Stimulated activated CD4-positive, alpha-beta T cell treated with anti-CD3 and anti-CD28 coated beads, Interleukin-1b, Interleukin-23, amount 100 ng/mL, for 48 hours (primary cell): ENCODE measurements at regions not wholly inside any gene's neighbourhood (a gene's known extent, or its start where the extent isn't known, plus 50 kb on each side); places are given as distances from the start of the nearest gene placed in this dataset.
"Not testable (repeated sequence)": the region's sequence is repeated elsewhere in the genome, so short reads cannot be mapped to it uniquely, and the experiment has no call there.

Experiments used
- DNase-seq: peaks from one replicate; pipeline ENCODE4 v3.0.0-alpha.2; 2020

- no peak for DNase-seq
Measured at GRCh38 chr2:121818546-121818945, 63.1 kb downstream of the TSN start.

GRCh38 chr2:121819846-121820245 lies 64.4 kb downstream of the TSN start:
- no peak for DNase-seq

- no peak for DNase-seq
Measured at GRCh38 chr2:121821476-121822158, 66.2 kb downstream of the TSN start.

GRCh38 chr2:121824264-121824663 lies 68.8 kb downstream of the TSN start:
- no peak for DNase-seq

DNA sequence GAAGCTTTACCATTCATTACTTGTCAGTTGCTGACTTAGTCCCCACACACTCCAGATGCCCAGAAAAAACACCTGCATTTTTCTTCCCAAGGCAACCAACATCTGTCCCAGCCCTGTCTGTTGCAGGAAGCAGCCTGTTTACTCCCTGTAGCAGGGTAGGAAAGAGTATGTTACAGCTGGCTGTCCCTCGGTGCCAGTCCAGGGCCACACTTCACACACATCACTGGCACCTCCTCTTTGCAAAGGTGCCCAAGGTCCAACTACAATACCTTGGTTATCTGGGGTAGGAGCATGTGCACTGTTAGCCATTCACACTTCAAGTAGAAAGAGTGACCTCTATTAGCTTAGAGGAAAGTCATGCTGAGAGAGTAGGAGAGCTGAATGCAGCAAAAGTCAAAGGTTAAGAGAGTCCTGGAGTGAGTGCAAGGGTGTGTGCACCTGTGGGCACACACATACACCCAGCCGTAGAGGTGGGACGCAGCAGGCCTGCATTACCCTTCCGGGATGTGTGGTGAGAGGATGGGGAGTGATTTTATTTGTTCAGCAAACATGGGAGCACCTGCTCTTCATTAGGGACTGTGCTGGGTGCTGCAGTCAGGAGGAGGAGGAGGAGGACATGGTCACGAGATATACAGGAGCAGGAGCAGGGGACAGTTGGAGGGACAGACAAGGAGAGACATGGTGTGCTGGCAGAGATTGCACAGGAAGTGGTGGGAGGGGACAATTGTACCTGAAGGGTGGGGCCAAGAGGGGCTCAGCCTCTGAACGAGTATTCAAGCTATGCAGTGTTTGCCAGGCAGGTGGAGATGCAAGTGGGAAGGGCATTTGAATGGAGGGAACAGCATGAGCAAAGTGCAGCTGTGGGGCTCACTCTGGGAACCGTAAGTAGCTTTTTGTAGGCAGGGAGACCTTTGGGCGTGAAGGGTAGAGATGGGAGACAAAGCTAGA lies 69.8 kb downstream of the TSN start:
- no peak for DNase-seq

- DNase-seq, result no peak
Measured at GRCh38 chr2:121826036-121826435, 70.6 kb downstream of the TSN start.

- no peak for DNase-seq
Measured at GRCh38 chr2:121828281-121828731, 72.9 kb downstream of the TSN start.

DNA sequence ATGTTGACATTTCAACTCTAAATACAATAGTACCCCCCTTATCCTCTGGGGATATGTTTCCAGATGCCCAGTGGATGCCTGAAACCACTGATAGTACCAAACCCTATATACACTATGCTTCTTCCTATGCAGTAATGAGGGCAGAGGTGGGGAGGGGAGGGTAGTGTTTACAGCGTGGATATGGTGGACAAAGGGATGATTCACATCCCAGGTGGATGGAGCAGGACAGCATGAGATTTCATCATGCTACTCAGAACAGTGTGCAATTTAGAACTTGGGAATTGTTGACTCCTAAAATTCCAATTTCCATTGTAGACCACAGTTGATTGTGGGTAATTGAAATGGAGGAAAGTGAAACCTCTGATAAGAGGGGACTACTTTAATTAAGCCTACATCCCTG lies 75.4 kb downstream of the TSN start:
- DNase-seq, result no peak

GRCh38 chr2:121831841-121832240 lies 76.4 kb downstream of the TSN start:
- no peak for DNase-seq

DNA sequence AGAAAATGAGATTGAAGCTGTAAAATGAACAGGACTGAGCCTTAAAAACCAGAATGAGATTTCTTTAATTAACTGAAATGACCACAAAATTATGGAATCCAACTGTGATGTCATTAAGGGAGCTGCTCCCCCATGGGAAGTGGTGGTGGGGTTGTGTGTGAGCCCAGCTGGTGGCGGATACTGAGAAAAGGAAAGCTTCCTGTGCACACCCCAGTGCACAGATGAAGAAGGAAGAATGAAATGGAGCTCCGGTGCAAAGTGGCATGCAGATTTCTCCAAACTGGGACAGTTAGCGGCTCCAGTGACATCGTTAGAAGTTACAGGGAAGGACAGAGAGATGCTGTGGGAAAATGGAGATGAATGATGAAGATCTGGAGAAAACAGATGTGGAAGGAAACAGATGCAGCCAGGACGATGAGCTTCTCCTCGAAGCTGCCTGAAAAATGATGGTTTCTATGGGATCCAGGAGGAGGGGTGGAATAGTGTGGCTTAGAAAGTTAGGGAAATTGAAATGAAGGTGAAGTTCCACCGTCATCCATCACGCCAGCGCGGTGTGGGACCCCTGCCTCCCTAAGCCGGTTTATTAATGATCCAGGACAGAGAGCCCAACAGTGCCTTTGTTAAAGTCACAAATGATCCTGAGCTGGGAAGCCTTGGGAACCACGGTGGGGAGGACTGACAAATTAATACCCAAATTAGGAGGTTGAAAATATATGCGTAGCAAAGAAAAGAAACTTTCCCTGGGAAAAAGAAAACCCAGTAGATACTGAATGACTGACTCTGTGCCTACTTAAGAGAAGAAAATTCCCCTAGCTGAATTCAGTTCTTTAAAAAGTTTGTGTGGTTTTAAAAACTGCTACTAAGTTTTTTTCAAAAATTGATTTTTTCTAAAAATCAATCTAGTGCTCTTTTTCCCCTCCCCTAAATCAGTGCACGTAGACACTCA lies 77.2 kb downstream of the TSN start:
- no peak for DNase-seq

DNA sequence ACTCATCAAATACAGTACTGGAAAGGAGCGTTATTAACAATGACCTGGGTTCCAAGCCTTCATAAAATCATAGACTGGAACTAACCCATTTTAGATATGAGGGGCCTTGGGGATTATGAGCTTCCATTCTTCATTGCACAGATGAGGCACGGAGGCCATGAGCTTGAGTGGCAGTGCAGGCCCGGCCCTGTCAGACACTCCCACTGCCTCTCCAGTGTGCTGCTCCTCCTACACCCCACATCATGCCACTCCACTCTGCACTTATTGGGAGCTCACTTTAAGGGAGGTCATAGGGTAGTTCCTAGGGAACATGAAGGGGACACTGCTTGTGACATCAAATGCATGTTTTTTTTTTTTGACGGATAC lies 77.9 kb downstream of the TSN start:
- no peak for DNase-seq

GRCh38 chr2:121836611-121837010 lies 81.2 kb downstream of the TSN start:
- DNase-seq, result no peak

- DNase-seq, result no peak
Measured at GRCh38 chr2:121837591-121837990, 82.1 kb downstream of the TSN start.

DNA sequence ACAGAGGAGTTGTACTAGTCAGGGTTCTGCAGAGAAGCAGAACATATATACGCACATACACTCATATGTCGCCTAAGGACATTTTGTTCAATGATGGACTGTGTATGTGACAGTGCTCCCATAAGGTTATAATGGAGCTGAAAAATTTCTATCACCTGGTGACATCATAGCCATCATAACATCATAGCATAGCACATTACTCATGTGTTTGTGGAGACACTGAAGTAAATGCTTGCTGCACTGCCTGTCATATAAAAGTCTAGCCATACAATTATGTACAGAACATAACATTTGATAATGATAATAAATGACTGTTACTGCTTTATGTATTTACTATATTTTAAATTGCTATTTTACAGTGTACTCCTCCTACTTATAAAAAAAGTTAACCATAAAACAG lies 83.1 kb downstream of the TSN start:
- no peak for DNase-seq

DNA sequence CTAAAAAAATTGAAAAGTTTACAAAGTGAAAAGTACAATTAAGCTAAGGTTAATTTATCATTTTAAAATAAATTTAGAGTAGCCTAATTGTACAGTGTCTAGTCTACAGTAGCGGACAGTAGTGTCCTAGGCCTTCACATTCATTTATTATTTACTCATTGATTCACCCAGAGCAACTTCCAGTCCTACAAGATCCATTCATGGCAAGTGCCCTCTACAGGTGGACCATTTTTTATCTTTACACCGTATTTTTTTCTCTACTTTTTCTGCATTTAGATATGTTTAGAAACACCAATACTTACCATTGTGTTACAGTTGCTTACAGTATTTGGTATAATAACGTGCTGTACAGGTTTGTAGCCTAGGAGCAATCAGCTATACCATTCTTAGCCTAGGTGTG lies 84.1 kb downstream of the TSN start:
- DNase-seq, result no peak

GRCh38 chr2:121849236-121849635 lies 93.8 kb downstream of the TSN start:
- DNase-seq, result no peak

- not testable (repeated sequence) for DNase-seq
Measured at GRCh38 chr2:121853149-121853548, 97.7 kb downstream of the TSN start.

DNA sequence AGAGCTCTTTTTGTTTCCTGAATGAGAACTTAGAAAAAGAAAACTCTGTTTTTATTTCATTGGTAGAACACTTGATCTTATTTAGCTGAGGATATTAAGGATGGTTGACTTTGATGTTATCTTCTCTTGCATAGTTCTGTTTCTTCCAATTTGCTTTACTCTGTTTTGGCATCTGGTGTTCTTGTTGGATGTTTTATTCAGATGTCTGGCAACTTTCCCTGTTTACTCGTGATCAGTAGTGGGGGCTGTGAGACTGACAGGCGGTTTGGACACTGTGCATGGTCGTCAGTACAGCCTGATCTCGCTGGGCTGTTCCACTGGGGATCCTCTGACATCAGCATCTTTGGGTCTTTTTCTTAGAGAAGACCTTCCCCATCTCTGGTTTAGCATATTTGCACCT lies 100.1 kb downstream of the TSN start:
- no peak for DNase-seq

- no peak for DNase-seq
Measured at GRCh38 chr2:121856360-121856759, 100.9 kb downstream of the TSN start.

DNA sequence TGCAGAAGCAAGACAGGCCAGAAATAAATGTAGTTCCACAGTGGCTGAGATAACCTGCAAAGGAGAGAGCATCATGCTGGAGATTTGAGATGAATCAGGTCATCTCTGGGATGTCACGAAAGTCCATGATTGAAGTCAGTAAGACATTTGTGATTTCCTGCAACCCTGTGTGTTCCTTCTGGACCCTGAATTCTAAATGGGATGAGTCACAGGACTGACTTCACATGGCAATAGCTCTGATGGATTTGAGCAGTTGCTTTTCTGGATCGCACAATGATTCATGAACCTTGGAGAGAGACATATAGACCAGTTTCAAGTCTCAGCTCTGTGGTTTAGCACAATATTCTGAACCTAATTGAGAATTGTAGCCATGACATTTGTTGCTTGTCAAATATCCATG lies 102.9 kb downstream of the TSN start:
- DNase-seq, result no peak

GRCh38 chr2:121858847-121859246 lies 103.4 kb downstream of the TSN start:
- DNase-seq, result no peak

DNA sequence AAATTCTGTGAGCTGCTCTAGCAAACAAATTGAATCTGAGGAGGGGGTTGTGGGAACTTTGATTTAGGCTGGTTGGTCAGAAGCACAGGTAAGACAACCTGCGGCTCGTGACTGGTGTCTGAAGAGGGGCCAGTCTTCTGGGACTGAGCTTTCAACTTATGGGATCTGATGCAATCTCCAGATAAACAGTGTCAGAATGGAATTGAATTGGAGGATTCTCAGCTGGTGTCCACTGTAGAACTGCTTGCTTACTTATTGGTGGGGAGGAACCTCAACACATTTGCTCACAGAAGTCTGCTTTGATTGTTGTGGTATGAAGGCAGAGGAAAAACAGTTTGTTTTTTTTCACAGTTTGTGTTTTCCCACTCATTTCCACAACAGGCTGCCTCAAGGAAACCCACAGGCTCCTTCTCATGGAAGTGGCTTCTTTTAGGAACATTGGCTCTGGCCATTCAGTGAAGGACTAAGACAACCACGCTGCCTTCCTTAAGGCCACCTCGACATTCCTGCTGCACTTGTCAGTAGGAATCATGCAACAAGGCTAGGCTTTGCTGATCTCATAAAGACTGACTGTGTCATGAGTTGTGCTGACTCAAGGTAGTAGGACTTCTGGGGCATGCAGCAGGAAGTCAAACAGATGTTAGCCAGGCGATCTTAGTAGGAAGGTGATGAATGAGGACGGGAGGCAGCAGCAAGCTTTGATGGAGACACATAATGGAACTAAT lies 104.7 kb downstream of the TSN start:
- DNase-seq, result no peak
